SH-SY5Y (cell line): ENCODE measurements at regions not wholly inside any gene's neighbourhood (a gene's known extent, or its start where the extent isn't known, plus 50 kb on each side); places are given as distances from the start of the nearest gene placed in this dataset.

Experiments used
- GATA2 ChIP-seq: IDR thresholded peaks from 2 replicates; pipeline ENCODE4 v1.6.1; 2011; ENCODE audit warnings: mild to moderate bottlenecking, low read depth, low read length
- GATA3 ChIP-seq: IDR thresholded peaks from 2 replicates; pipeline ENCODE4 v1.6.1; 2011; ENCODE audit warnings: low read depth, mild to moderate bottlenecking, low read length, moderate library complexity

DNA sequence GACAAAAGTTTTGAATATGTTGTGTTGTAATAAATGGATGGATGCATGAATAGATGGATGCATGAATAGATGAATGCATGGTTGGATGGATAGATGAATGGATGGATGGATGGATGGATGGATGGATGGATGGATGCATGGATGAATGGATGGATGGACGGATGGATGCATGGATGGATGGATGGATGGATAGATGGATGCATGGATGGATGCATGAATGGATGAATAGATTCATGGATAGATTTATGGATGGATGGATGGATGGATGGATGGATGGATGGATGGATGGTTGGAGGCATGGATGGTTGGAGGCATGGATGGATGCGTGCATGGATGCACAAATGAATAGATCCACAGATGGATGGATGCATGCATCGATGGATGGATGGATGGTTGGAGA lies 623.2 kb upstream of the B3GAT1 start:
- no peak for TF ChIP-seq GATA2
- TF ChIP-seq GATA3, result no peak
